CD8-positive, alpha-beta memory T cell (primary cell): ENCODE measurements at regions not wholly inside any gene's neighbourhood (a gene's known extent, or its start where the extent isn't known, plus 50 kb on each side); places are given as distances from the start of the nearest gene placed in this dataset.

Experiments
- CTCF ChIA-PET: fragments of 350-600 bp; sonication (Branson Sonifier 250); formaldehyde crosslinking; loops from one replicate; lab custom pipeline; 2021; ENCODE audit warnings: antibody characterized with exemption; lab: Charles Lee
- POLR2A ChIA-PET: fragments of 350-600 bp; sonication (Branson Sonifier 250); formaldehyde crosslinking; loops from one replicate; lab custom pipeline; 2021; ENCODE audit warnings: antibody characterized with exemption; lab: Charles Lee
- DNase-seq, 5 donors: peaks; one replicate each; pipeline versions ENCODE4 v3.0.0 to v3.0.0-alpha.2; 2020 to 2022; ENCODE audit warnings: mixed read lengths in 1 of 5
- H3K27ac ChIP-seq: one replicate; pipeline ENCODE4 v1.7.0; 2013; ENCODE audit warnings: low read depth, mild to moderate bottlenecking, low read length, moderate library complexity
- H3K27me3 ChIP-seq: 2 replicates; pipeline ENCODE4 v1.7.0; 2013; ENCODE audit warnings: low read length, mild to moderate bottlenecking; ENCODE audit not compliant: insufficient read depth, poor library complexity, severe bottlenecking
- H3K36me3 ChIP-seq: 2 replicates; pipeline ENCODE4 v1.7.0; 2013; ENCODE audit warnings: mild to moderate bottlenecking, low read length, moderate library complexity; ENCODE audit not compliant: insufficient read depth
- H3K4me1 ChIP-seq: 2 replicates; pipeline ENCODE4 v1.7.0; 2013; ENCODE audit warnings: mild to moderate bottlenecking, low read length, moderate library complexity; ENCODE audit not compliant: insufficient read depth
- H3K4me3 ChIP-seq: 2 replicates; pipeline ENCODE4 v1.7.0; 2013; ENCODE audit warnings: mild to moderate bottlenecking, low read length
- H3K9me3 ChIP-seq: 2 replicates; pipeline ENCODE4 v1.7.0; 2013; ENCODE audit warnings: mild to moderate bottlenecking, low read length
- H3K27ac Mint-ChIP-seq, 8 donors: one replicate each; pipeline ENCODE4 v1.8.0; 2020 to 2021; ENCODE audit warnings: mixed read lengths in 8 of 8, mild to moderate bottlenecking in 6 of 8, inconsistent platforms in 3 of 8, moderate library complexity in 3 of 8
- H3K27me3 Mint-ChIP-seq, 2 donors: one replicate each; pipeline ENCODE4 v1.8.0; 2020 to 2021; ENCODE audit warnings: mixed read lengths in 2 of 2, mild to moderate bottlenecking in 1 of 2, moderate library complexity in 1 of 2
- H3K36me3 Mint-ChIP-seq, 3 donors: one replicate each; pipeline ENCODE4 v1.8.0; 2020 to 2021; ENCODE audit warnings: mixed read lengths in 3 of 3, inconsistent platforms in 1 of 3, mild to moderate bottlenecking in 1 of 3
- H3K4me1 Mint-ChIP-seq, 3 donors: one replicate each; pipeline ENCODE4 v1.8.0; 2020 to 2021; ENCODE audit warnings: mixed read lengths in 3 of 3, inconsistent platforms in 1 of 3, mild to moderate bottlenecking in 1 of 3
- H3K4me3 Mint-ChIP-seq, 7 donors: one replicate each; pipeline ENCODE4 v1.8.0; 2020 to 2021; ENCODE audit warnings: mixed read lengths in 7 of 7, mild to moderate bottlenecking in 6 of 7, moderate library complexity in 4 of 7, inconsistent platforms in 2 of 7
- H3K9me3 Mint-ChIP-seq, 5 donors: one replicate each; pipeline ENCODE4 v1.8.0; 2020 to 2022; ENCODE audit warnings: mixed read lengths in 5 of 5, mild to moderate bottlenecking in 3 of 5, moderate library complexity in 2 of 5, inconsistent platforms in 1 of 5

GRCh38 chr3:87175732-87176131 lies 51.4 kb upstream of the CHMP2B start:
- CTCF ChIA-PET = no interaction called here
- H3K27me3 ChIP-seq = no peaks in the 10 kb centered on the region
- no peaks in the 10 kb centered on the region for H3K36me3 ChIP-seq
- peaks cover 0 to 2% (median 0%) of the 10 kb centered on the region in 5 donors for H3K9me3 Mint-ChIP-seq
- no peak for DNase-seq
- H3K4me1 Mint-ChIP-seq = no peaks in the 10 kb centered on the region
- POLR2A ChIA-PET = no interaction called here
- no peak overlapping the region for H3K27ac Mint-ChIP-seq
- no peak overlapping the region for H3K4me3 Mint-ChIP-seq
- H3K4me3 ChIP-seq = no peak overlapping the region
- H3K4me1 ChIP-seq = no peaks in the 10 kb centered on the region
- H3K27me3 Mint-ChIP-seq = peaks cover 8 to 15% of the 10 kb centered on the region in 2 donors
- no peaks in the 10 kb centered on the region for H3K36me3 Mint-ChIP-seq
- no peaks in the 10 kb centered on the region for H3K9me3 ChIP-seq
- no peak overlapping the region for H3K27ac ChIP-seq

DNA sequence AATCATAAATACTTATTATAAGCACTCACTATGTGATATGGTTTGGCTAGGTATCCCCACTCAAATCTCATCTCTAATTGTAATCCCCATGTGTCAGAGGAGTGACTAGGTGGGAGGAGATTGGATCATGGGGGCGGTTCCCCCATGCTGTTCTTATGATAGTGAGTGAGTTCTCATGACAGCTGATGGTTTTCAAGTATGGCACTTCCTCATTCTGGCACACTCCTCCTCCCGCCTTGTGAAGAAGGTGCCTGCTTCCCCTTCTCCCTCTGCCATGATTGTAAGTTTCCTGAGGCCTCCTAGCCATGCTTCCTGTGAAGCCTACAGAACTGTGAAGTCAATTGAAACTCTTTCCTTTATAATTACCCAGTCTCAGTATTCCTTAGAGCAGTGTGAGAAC lies 53.3 kb upstream of the CHMP2B start:
- H3K9me3 Mint-ChIP-seq = no peaks in the 10 kb centered on the region
- H3K36me3 ChIP-seq = no peaks in the 10 kb centered on the region
- peaks cover 8 to 11% of the 10 kb centered on the region in 2 donors for H3K27me3 Mint-ChIP-seq
- H3K27ac ChIP-seq = no peak overlapping the region
- H3K4me1 ChIP-seq = no peaks in the 10 kb centered on the region
- H3K36me3 Mint-ChIP-seq = no peaks in the 10 kb centered on the region
- no peak for DNase-seq
- no peak overlapping the region for H3K4me3 Mint-ChIP-seq
- no peaks in the 10 kb centered on the region for H3K9me3 ChIP-seq
- no peak overlapping the region for H3K4me3 ChIP-seq
- no peaks in the 10 kb centered on the region for H3K27me3 ChIP-seq
- no peak overlapping the region for H3K27ac Mint-ChIP-seq
- no peaks in the 10 kb centered on the region for H3K4me1 Mint-ChIP-seq
- CTCF ChIA-PET = no interaction called here
- POLR2A ChIA-PET = no interaction called here

DNA sequence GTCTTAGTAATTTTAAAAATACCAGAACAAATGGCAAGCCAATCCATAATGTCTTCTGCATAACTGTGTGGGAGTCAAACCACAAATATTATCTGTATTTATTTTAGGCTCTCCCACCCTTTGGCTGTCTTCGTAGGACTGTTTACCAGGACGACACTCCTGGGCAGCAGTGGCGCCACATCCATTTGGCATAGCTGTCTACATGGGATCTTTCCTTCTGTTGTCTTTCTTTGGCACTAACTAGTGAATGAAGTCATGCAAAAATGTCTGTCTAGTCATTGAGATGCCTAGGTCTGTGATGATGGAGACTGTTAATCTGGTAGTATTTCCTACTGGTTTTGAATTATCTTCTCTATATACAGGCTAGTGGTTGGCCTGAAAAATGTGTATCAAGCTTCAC lies 54.0 kb upstream of the CHMP2B start:
- Histone ChIP-seq H3K27ac (no peak overlapping the region), H3K4me1 (no peaks in the 10 kb centered on the region), H3K9me3 (no peaks in the 10 kb centered on the region), H3K27me3 (no peaks in the 10 kb centered on the region), H3K36me3 (no peaks in the 10 kb centered on the region), H3K4me3 (no peak overlapping the region)
- ChIA-PET CTCF (interaction anchor here (0.6 kb wide), 1 partner anchor 991 kb away, joined by 3 read pairs; no protein-coding TSS in a partner anchor), POLR2A (no interaction called here)
- Mint-ChIP-seq H3K4me3 (no peak overlapping the region), H3K9me3 (no peaks in the 10 kb centered on the region), H3K27ac (no peak overlapping the region), H3K36me3 (no peaks in the 10 kb centered on the region), H3K27me3 (peaks cover 7 to 11% of the 10 kb centered on the region in 2 donors), H3K4me1 (no peaks in the 10 kb centered on the region)
- DNase-seq = no peak

- ChIA-PET POLR2A (no interaction called here), CTCF (interaction anchor here (1.2 to 1.8 kb wide), 3 partner anchors 11 to 44 kb away, joined by 3 to 5 read pairs (median 3); no protein-coding TSS in a partner anchor)
- Mint-ChIP-seq H3K4me3 (peak overlapping the region in 6 of 7 donors; percentile 2 to 50 (median 42)), H3K4me1 (peaks cover 3 to 6% (median 5%) of the 10 kb centered on the region in 3 donors), H3K27ac (peak overlapping the region in 1 of 8 donors; percentile 2), H3K27me3 (peaks cover 2 to 3% of the 10 kb centered on the region in 2 donors), H3K36me3 (no peaks in the 10 kb centered on the region), H3K9me3 (no peaks in the 10 kb centered on the region)
- Histone ChIP-seq H3K27ac (no peak overlapping the region), H3K4me3 (no peak overlapping the region), H3K36me3 (no peaks in the 10 kb centered on the region), H3K4me1 (no peaks in the 10 kb centered on the region), H3K27me3 (no peaks in the 10 kb centered on the region), H3K9me3 (no peaks in the 10 kb centered on the region)
- DNase-seq = peak in 3 of 5 donors; percentile 7 to 44 (median 15)
Observed at GRCh38 chr3:87167628-87168456, 59.3 kb upstream of the CHMP2B start.

- H3K9me3 Mint-ChIP-seq = no peaks in the 10 kb centered on the region
- Histone ChIP-seq H3K27me3 (no peaks in the 10 kb centered on the region), H3K4me3 (no peak overlapping the region), H3K27ac (no peak overlapping the region), H3K9me3 (no peaks in the 10 kb centered on the region), H3K36me3 (no peaks in the 10 kb centered on the region), H3K4me1 (no peaks in the 10 kb centered on the region)
- no peak overlapping the region for H3K27ac Mint-ChIP-seq
- H3K27me3 Mint-ChIP-seq = peaks cover 0 to 2% of the 10 kb centered on the region in 2 donors
- ChIA-PET POLR2A (no interaction called here), CTCF (no interaction called here)
- no peaks in the 10 kb centered on the region for H3K36me3 Mint-ChIP-seq
- peaks cover 3 to 6% (median 5%) of the 10 kb centered on the region in 3 donors for H3K4me1 Mint-ChIP-seq
- no peak for DNase-seq
- no peak overlapping the region for H3K4me3 Mint-ChIP-seq
Observed at GRCh38 chr3:87164245-87164644, 62.9 kb upstream of the CHMP2B start.

- Histone ChIP-seq H3K9me3 (no peaks in the 10 kb centered on the region), H3K4me3 (no peak overlapping the region), H3K27me3 (no peaks in the 10 kb centered on the region), H3K27ac (no peak overlapping the region), H3K4me1 (no peaks in the 10 kb centered on the region), H3K36me3 (no peaks in the 10 kb centered on the region)
- ChIA-PET CTCF (no interaction called here), POLR2A (no interaction called here)
- H3K4me3 Mint-ChIP-seq = no peak overlapping the region
- no peak for DNase-seq
- H3K27me3 Mint-ChIP-seq = peaks cover 0 to 4% of the 10 kb centered on the region in 2 donors
- no peaks in the 10 kb centered on the region for H3K36me3 Mint-ChIP-seq
- no peak overlapping the region for H3K27ac Mint-ChIP-seq
- H3K9me3 Mint-ChIP-seq = no peaks in the 10 kb centered on the region
- H3K4me1 Mint-ChIP-seq = no peaks in the 10 kb centered on the region
Observed at GRCh38 chr3:87161851-87162250, 65.3 kb upstream of the CHMP2B start.

DNA sequence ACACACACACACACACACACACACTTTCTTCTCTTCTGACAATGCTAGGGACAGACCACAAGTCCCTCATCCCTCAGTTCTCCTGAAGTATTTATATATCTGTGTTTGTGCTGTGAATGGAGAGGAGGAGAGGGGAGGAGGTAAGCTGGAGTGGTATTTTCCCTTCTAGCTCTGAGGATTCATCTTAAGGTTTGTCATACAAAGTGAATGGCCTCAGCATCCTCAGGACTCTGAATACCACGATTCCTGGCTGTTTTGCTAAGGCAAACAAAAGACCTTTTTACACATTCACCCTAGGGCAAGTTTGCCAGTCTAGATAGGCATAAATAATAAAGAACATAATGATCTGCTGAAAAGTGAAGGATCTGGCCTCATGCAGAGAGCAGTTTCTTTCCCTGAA lies 65.7 kb upstream of the CHMP2B start:
- no peak overlapping the region for H3K27ac Mint-ChIP-seq
- no peaks in the 10 kb centered on the region for H3K27me3 ChIP-seq
- no peak overlapping the region for H3K4me3 ChIP-seq
- DNase-seq = no peak
- H3K36me3 ChIP-seq = no peaks in the 10 kb centered on the region
- H3K9me3 ChIP-seq = no peaks in the 10 kb centered on the region
- H3K4me1 Mint-ChIP-seq = no peaks in the 10 kb centered on the region
- ChIA-PET CTCF (no interaction called here), POLR2A (no interaction called here)
- H3K27ac ChIP-seq = no peak overlapping the region
- no peaks in the 10 kb centered on the region for H3K9me3 Mint-ChIP-seq
- no peak overlapping the region for H3K4me3 Mint-ChIP-seq
- H3K36me3 Mint-ChIP-seq = no peaks in the 10 kb centered on the region
- H3K27me3 Mint-ChIP-seq = peaks cover 0 to 5% of the 10 kb centered on the region in 2 donors
- no peaks in the 10 kb centered on the region for H3K4me1 ChIP-seq

- Mint-ChIP-seq H3K36me3 (no peaks in the 10 kb centered on the region), H3K4me1 (no peaks in the 10 kb centered on the region), H3K4me3 (no peak overlapping the region), H3K9me3 (no peaks in the 10 kb centered on the region), H3K27ac (no peak overlapping the region), H3K27me3 (peaks cover 0 to 5% of the 10 kb centered on the region in 2 donors)
- no peak overlapping the region for H3K4me3 ChIP-seq
- ChIA-PET CTCF (no interaction called here), POLR2A (no interaction called here)
- no peaks in the 10 kb centered on the region for H3K4me1 ChIP-seq
- no peak for DNase-seq
- no peaks in the 10 kb centered on the region for H3K27me3 ChIP-seq
- no peaks in the 10 kb centered on the region for H3K9me3 ChIP-seq
- no peaks in the 10 kb centered on the region for H3K36me3 ChIP-seq
- no peak overlapping the region for H3K27ac ChIP-seq
Observed at GRCh38 chr3:87161013-87161412, 66.1 kb upstream of the CHMP2B start.
